SK-N-DZ (cell line): ENCODE measurements at regions not wholly inside any gene's neighbourhood (a gene's known extent, or its start where the extent isn't known, plus 50 kb on each side); places are given as distances from the start of the nearest gene placed in this dataset.
A peak's percentile ranks its signal among the peaks of the same experiment; 100 is the strongest.

Experiments
- DNase-seq: peaks from one replicate; pipeline ENCODE4 v3.0.0-alpha.2; 2015; ENCODE audit warnings: low spot score

DNA sequence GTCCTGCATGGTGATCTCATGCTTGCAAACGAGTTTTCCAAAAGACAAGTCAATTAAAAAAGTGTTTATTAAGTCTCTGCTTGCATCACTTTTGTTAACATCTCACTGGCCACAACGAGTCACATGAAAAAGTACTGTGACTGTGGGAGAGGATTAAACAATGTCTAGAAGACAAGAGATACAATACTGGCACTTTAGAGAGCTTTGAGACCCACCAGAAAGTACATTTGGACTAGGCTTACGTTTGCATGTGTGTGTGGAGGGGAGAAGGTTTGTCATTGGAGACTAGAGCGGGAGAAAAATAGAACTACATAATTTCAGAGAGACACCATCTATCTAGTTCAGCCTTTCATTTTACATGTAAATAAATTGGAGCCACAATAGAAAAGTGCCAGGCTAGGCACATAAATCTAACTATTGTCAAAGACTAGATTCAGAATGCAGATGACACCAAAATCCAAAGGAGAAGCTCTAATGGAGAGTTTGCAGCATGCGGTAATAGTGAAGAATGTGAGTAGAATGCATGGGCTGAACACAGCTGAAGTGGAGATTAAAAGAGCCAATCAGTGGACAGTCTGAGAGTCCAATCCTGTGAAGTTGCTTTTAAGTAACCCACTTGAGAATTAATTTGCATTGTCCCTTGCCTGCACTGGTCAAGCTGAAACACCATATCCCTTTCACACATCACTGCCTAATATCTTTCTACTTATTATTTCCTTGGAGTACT lies 977.4 kb upstream of the FAT3 start:
- no peak for DNase-seq

- DNase-seq: peak; percentile 67
Observed at GRCh38 chr11:91244912-91245311, 979.7 kb upstream of the FAT3 start.

DNA sequence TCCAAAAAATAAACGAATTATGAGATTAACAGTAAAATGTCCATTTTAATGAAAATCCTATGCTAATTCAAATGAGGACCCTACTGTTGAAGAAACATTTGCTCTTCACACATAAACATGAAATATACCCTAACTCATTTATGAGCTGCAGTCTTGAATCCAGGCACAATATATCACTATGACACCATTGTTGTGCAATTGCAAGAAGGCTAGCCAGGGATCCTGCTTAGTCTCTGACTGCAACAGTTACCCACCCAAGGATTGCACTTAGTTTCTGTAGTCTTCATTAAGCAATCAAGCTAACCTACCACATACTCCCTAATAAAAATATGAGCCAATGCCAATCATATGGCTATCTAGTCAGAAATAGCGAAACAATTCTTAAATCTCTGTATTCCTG lies 981.0 kb upstream of the FAT3 start:
- no peak for DNase-seq

DNA sequence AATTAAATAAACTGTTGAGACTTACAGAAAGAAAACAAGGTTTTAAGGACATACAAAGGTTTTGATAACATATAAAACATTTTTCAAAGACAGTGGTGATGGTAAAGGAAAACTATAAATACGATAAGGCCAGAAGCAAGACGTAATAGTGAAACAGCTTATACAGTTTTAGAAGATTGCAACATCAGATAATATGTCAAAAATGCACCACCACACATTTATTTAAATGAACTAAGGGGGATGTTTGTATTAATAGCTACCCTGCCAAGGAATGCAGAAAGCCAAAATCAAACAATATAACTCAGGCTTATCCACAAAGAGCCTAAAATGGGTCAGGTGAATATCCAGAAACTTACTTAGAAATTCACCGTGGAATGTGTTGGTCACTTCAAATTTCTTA lies 981.6 kb upstream of the FAT3 start:
- DNase-seq: no peak

- no peak for DNase-seq
Observed at GRCh38 chr11:91241226-91241625, 983.4 kb upstream of the FAT3 start.

- no peak for DNase-seq
Observed at GRCh38 chr11:91239359-91239758, 985.3 kb upstream of the FAT3 start.

- no peak for DNase-seq
Observed at GRCh38 chr11:91231226-91231625, 993.4 kb upstream of the FAT3 start.

GRCh38 chr11:91230647-91231046 lies 994.0 kb upstream of the FAT3 start:
- no peak for DNase-seq

GRCh38 chr11:91222830-91223229 lies 1000.0 kb upstream of the CHORDC1 start:
- no peak for DNase-seq

- DNase-seq: no peak
Observed at GRCh38 chr11:91220476-91221202, 997.8 kb upstream of the CHORDC1 start.

DNA sequence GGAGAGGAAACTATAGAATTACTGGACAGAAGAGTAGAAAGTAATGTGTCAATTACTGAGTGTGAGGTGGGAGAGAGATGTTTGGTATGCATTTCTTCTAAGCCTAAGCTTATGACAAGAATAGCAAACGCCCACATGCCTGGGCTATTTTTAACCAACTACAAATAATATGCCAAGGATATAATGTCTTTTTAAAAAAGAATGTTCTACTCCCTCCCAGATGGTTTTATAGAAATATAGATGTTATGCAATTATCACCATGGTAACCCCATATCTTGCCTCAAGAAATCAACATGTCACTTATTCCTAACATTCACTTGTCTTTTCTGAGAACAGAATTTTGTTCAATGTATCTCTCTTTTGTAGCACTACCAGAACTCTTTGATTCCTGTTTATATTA lies 996.7 kb upstream of the CHORDC1 start:
- no peak for DNase-seq

DNA sequence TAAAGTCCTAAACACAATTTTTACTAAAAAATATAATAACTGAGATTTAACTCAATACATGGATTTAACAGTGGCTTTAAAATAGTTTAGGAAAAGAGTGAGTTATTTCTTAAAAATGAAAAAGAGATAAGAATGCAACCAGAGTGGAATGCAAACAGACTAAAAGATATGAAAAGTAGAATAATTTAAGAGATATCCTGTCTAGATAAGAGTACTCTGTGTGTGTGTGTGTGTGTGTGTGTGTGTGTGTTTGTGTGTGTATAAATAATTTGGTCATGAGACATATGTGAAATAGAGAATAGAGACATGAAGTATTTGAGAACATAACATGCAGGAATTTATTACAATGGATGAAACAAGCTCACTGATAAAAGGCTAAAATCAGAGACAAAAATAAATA lies 986.9 kb upstream of the CHORDC1 start:
- no peak for DNase-seq

DNA sequence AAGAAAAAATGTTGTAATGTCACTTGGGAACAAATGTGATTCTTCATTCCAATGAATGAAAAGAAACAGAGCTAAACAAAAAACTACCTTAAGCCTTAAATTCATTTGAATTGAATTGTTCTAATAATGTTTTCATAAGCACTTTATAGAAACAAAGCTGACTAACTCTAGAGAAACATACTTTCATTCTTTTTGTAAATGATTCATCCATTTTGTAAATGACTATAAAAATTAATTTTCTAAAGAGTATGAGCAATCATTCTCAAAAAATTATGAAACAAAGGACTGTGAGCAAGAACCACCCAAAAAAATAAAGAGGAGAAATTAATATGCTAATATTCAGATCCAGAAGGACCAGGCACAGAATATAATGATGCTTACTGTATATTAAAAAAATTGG lies 986.5 kb upstream of the CHORDC1 start:
- DNase-seq: no peak

DNA sequence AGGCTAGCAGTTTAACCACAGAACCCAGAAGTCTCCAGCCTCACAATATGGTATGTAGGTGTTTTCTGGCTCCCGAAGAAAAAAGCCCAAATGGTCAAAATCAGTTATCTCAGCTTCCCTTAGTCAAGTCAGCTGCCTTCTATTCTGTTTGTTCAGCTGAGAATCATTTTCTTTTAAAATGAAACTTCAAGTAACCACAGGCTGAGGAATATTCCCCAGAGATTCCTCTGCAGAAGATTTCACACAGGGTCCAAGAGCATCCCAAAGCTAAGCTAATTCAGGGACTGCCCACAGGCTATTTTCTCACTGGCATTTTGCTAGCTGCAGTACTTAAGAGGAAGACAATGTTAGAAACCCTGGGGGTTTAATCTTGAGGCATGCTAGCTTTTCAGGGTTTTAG lies 977.0 kb upstream of the CHORDC1 start:
- DNase-seq: no peak

- DNase-seq: no peak
Observed at GRCh38 chr11:91194546-91194945, 971.7 kb upstream of the CHORDC1 start.

DNA sequence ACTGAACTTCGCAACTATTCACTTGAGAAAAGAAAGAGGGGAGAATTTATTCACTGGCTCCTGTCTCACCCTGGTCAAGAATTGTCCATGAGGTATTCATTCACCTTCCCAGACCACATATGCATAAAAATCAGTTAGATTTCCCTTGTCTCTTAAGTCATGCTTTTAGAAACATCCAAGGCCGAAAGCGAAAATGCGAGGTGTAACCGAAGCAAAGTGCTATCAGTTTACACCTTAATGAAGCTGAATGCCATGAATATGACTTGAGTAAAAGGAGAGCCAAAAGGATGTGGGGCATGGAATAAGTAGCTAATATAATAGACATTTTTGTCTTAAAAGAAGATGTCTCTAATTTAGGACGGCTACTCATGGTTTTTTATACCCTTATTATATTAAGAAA lies 965.6 kb upstream of the CHORDC1 start:
- no peak for DNase-seq

DNA sequence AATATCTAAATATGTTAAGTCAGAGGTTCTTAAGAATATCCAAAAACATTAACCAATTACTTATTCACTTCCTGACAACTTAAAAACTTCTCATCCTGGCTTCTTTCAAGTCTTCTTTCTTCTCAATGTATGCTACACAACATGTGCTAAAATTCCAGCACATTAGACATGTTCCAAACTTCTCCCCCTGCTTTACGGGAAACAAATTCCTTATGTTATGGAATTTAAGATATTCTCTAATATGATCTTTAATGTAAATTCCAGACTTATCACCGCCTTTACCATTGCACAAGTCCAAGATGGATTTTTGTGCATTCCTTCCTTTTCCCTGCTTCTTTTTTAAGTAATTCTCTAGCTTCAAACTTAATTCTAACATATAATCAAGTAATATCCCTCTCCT lies 964.5 kb upstream of the CHORDC1 start:
- no peak for DNase-seq

GRCh38 chr11:91178366-91178765 lies 955.5 kb upstream of the CHORDC1 start:
- DNase-seq: no peak

DNA sequence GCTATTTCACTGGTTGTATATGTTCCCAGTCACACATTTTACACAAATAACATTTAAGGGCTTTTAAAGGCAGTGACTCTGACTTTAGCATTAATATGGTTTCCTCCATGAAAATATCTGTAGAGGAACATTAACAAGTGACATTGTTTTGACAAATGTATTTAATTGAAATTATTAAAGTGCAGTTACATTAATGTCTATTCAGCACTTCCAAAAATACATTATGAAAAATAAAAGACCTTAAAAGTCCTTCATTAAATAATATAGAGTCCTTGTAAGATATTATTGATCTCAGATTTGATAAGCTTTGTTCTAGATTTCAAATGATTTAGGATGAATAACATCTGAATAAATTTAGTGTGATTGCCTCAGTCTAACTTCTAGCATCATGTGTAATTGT lies 951.9 kb upstream of the CHORDC1 start:
- DNase-seq: no peak

DNA sequence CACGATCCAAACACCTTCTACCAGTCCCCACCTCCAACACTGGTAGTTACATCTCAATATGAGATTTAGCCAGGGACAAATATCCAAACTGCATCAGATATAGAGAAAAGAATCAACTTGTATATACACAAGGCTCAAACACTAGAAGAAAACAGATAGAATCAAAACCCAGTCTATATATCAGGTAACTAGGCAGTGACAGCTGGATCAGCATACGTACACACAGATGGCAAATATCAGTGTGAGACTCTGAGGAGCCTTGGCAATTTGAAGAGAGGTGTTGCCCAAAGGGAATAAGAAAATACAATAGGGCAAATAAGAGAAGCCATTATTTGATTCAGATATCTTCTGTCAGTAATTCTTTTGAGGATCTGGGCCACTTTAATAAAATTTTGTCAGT lies 951.3 kb upstream of the CHORDC1 start:
- DNase-seq: no peak

GRCh38 chr11:91173701-91174100 lies 950.9 kb upstream of the CHORDC1 start:
- peak; percentile 14 for DNase-seq

DNA sequence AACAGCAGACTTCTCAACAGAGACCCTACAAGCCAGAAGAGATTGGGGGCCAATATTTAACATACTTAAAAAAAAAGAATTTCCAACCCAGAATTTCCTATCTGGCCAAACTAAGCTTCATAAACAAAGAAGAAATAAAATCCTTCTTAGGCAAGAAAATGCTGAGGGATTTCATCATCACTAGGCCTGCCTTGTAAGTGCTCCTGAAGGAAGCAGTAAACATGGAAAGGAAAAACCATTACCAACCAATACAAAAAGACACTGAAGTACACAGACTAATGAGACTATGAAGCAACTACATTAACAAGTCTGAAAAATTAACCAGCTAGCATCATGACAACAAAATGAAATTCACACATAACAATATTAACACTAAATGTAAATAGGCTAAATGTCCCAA lies 947.9 kb upstream of the CHORDC1 start:
- DNase-seq: no peak

DNA sequence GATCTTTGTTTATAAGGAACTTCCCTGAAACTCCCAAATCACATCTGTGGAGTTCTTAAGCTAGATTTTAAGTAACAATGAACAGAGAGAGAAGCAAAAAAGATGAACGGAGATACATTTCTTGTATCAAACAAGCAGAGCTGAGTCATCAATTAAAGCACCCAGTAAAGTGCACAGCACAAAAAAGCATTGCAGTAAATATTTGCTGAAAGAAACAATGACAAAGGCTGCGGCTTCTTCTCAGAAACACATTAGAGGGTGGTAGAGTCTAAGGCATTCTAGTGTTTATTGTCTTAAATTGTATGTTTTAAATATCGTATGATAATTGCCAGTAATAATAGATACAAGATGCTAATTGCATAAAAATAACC lies 941.6 kb upstream of the CHORDC1 start:
- DNase-seq: no peak
